ENCODE measurements at regions not wholly inside any gene's neighbourhood (a gene's known extent, or its start where the extent isn't known, plus 50 kb on each side); places are given as distances from the start of the nearest gene placed in this dataset.
"Not testable (repeated sequence)": the region's sequence is repeated elsewhere in the genome, so short reads cannot be mapped to it uniquely, and the experiment has no call there.

- DNase-seq, result no peak
Observed at GRCh38 chr18:51531501-51531900, 334.0 kb upstream of the MEX3C start.

GRCh38 chr18:51537487-51537886 lies 340.0 kb upstream of the MEX3C start:
- no peak for DNase-seq

DNA sequence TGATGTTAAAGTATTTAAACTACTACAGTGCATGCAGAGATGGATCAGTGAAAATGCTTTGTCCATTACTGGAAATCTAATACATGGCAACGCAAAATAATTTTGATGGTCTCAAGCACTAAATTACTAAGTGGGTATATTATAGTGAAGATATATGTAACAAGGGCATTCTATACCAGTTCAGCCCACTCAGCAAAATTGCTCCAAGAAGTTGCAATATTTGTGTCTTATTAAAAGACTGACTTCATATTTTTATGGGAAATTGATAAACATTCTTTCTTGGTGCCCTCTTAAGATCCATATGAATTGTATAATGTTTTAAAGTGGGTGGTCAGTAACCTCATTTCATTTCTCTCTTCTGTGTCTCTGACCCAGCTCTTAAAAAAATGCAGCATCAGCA lies 343.1 kb upstream of the MEX3C start:
- no peak for DNase-seq

- DNase-seq, result peak; percentile 37
Observed at GRCh38 chr18:51541230-51541629, 343.7 kb upstream of the MEX3C start.

DNA sequence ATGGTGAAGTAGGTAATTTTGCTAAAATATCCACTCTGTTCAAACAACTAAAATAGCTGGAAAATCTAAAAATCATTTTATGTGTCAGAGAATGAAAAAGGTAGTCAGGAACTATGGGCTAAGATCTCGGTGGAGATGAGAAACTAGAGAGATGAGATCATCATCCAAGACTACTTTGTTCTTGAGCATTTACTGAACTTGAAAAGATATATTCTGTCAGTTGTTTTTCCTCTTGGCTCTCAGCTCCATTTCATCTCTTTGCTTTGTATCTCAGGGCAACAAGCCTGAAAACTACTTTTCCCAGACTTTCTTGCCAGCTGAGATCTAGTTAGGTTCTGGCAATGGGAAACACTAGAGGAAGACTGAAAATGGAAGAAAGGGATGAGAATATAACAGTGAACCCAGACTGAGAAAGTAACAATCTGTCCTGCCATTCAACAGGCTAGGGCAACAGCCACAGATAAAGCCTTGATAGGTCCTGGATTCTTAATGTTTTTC lies 346.2 kb upstream of the MEX3C start:
- DNase-seq, result no peak

DNA sequence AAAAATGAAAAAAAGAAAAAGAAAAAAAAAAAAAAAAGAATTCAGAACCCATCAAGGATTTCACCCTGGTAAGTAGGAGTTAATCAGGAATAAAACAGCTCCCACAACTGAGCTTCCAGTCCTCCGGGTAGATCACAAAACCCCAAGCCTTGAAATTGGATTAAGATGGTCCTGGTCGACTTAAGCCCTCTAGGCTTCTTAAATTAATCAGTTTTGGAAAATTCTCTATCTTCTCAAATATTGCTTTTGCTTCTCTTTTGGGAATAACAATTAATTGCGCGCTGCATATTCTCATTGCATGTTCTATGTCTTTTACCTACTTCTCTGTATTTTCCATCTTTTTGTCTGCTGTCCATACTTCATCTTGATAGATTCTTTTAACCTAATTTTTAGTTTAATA lies 348.0 kb upstream of the MEX3C start:
- DNase-seq, result no peak

DNA sequence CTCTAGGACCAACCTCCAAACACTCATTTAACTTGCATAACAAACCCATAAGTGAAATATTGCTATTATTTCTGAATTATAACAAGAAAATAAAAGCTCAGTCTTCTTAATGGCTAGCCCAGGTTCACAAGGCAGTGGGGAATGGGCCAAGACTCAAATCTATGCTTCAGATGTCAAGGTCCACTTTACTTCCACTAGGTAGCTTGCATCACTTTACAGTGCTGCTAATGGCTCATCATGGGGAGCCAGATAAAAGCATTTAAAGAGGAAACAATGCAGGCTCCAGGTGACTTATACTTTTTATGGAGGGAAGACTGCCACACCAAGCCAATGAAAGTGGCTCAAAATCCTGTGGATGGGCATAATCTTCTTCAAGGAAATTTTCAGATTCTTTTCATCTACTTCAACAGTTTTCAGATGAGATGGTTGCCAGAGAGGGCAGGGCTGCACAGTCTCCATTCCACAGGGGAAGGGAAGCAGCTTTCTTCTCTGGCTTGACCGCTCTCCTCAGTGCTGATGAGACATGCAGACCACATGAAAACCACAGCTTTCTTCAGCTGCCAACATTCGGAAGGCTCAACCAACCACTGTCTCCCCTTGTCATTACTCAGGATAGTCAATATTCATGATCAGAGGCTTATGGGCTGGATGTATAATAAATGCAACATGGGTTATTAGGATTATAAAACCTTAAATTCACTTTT lies 361.9 kb upstream of the MEX3C start:
- DNase-seq, result no peak

- no peak for DNase-seq
Observed at GRCh38 chr18:51559902-51560287, 362.4 kb upstream of the MEX3C start.

DNA sequence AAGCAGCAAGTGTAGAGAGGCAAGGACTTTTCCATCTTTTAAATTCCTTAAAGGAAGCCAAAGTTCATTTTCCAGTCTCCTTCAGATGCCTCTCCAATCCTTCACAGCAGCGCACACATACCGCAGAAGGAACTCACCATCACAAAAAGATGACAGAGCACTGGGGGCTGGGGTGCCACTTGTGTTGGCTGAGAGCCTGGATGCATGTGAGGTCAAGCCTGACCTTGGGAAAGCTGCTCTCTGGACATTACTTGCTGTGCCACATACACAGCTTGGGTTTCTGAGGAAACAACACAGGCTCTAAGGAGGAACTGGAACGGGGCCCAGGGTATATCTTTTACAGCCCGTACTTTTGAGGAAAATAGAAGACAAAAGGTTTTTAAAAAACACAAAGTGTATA lies 364.3 kb upstream of the MEX3C start:
- no peak for DNase-seq

DNA sequence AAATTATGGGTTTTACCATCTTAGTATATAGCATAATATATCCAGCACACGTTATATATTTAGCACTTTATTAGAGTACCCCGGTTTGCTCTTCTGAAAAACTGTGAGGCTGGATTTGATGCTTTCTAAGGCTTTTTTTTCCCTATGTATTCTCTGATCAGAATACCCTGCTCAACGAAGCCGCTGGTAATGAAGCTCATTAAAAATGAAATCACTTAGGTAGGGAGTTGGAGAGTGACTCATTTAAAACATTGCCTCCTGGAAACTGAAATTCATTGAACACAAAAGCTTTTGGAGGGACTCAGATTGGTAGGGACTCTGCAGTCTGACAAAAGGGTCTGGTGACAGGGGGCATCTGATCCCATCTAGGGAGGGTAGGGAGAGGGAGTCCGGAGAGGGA lies 365.4 kb upstream of the MEX3C start:
- no peak for DNase-seq

DNA sequence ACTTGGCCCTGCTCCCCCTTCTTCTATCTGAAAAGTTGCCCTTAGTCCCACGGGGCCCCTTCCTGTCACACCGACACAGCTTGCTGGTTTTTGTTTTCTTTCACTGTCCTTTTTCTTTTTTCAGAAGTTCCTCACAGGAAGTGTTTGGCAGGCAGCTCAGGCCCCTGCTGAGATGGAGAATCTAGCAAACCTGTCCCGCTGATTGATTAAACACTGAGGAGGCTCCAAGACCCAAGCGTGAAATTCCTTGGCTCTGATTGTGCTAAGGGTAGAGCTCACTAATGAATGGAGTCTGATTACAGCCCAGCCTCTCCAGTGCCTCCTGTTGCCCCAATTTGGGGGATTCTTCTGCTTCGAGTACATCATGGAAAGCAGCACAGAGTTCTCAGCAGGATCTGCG lies 365.9 kb upstream of the MEX3C start:
- DNase-seq, result no peak

- DNase-seq, result no peak
Observed at GRCh38 chr18:51568151-51568550, 370.7 kb upstream of the MEX3C start.

- DNase-seq, result no peak
Observed at GRCh38 chr18:51569153-51569552, 371.7 kb upstream of the MEX3C start.

GRCh38 chr18:51569561-51569960 lies 372.1 kb upstream of the MEX3C start:
- no peak for DNase-seq

GRCh38 chr18:51570071-51570470 lies 372.6 kb upstream of the MEX3C start:
- not testable (repeated sequence) for DNase-seq

- not testable (repeated sequence) for DNase-seq
Observed at GRCh38 chr18:51573886-51574285, 376.4 kb upstream of the MEX3C start.

DNA sequence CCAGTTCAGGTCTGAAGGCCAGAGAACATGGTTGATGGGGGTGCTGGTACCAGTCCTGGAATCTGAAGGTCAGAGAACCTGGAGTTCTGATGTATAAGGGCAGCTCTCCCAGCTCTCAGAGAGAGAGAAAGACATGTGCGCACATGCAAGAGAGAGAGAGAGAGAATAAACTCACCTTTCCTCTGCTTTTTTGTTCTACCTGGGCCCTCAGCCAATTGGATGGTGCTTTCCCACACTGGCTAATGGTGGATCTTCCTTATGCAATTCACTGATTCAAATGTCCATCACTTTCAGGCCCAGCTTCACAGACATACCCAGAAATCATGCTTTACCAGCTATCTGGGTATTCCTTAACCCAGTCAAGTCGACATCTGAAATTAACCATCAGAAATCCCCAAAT lies 377.7 kb upstream of the MEX3C start:
- no peak for DNase-seq

- no peak for DNase-seq
Observed at GRCh38 chr18:51578406-51578980, 381.0 kb upstream of the MEX3C start.

DNA sequence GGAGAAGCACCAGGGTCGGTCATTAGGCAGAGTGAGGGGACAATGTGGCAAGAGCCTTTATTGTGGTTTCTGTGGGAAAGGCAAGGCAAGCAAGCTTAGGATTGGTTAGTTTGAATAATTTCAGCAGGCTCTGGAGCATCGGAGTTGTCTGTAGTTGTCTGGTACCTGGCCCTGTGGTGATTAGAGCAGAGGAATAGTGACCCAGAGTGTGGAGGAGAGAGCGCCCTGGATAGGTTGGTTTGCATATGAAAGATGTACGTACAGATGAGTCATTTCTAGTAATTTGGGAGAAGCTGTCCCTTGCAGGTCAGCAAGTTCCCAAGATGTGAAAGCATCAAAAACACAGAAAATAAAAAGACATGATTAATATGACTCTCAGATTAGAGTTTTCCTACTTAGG lies 383.1 kb upstream of the MEX3C start:
- DNase-seq, result no peak

DNA sequence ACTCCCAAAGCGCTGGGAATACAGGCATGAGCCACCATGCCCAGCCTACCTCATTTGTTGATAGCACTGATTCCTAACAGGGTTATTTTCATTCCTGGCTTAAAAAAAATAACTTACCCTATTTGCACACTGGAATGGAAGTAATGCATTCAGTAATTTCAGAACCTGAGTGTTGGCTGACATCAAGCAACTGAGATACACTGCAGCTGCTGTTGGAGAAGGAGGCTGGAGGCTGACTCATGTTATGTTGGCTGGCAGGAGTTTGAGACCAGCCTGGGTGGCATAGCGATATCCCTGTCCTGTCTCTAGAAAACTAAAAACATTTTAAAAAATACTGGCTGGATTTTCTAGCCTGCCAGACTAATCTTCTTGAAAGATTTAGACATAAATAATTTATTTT lies 385.1 kb upstream of the MEX3C start:
- no peak for DNase-seq

- no peak for DNase-seq
Observed at GRCh38 chr18:51588616-51589015, 391.1 kb upstream of the MEX3C start.

GRCh38 chr18:51593931-51594330 lies 396.4 kb upstream of the MEX3C start:
- no peak for DNase-seq

DNA sequence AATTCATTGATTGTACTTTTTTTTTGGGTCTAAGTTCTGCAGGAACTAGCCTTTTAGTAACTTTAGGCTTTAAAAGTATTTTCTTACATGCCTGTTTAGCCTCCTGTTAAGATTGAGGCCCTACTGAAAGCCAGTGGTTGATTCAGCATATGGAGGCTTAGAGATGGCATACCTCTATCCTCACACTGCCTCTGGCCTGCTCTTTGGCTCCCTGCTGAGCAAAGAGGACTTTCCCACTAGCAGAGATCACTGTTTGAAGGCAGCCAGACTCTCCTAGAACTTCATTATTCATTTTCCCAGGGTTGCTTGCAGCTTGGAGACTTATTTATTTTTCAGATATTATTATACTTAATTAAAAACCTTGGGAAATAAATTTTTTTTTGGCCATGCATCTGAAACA lies 405.6 kb upstream of the MEX3C start:
- DNase-seq, result no peak

GRCh38 chr18:51603551-51603950 lies 406.1 kb upstream of the MEX3C start:
- no peak for DNase-seq

DNA sequence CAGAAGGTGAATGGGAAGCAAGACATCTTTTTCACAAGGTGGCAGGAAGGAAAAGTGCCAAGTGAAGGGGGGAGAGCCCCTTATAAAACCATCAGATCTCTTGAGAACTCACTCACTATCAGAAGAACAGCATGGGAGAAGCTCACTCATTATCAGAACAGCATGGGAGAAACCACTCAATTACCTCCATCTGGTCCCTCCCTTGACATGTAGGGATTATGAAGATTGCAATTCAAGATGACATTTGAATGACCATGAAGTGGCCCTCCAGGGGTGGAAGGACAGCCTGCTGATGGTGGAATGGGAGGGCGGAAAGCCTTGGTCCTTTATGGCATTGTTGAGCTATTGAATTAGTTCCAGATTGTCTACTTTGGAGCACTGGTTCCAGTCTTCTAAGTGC lies 413.0 kb upstream of the MEX3C start:
- no peak for DNase-seq
